GM03348 (cell line): ENCODE measurements at regions not wholly inside any gene's neighbourhood (a gene's known extent, or its start where the extent isn't known, plus 50 kb on each side); places are given as distances from the start of the nearest gene placed in this dataset.
"Not testable (repeated sequence)": the region's sequence is repeated elsewhere in the genome, so short reads cannot be mapped to it uniquely, and the experiment has no call there.

Experiments
- DNase-seq: peaks from one replicate; pipeline ENCODE4 v3.0.0; 2012; ENCODE audit warnings: low spot score

GRCh38 chr14:48575772-48576171 lies 900.4 kb upstream of the MDGA2 start:
- DNase-seq = no peak

DNA sequence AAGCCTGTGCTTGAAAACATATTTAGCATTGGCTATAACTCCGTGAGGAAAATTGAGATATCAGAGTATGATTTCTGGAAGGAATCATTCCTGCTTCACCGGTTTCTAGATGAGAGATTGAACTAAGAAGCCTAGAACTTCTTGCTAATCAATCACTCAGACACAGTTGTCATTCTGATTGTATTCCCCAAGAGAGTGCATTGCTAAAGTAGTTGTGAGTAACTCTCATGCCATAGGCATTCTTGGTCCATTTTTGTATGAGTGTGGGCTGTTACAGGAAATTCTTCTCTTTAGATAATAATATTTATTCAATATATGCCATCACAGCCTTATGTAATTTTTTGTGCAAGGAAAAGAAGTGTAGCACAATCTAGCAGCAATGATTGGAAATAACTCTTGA lies 893.3 kb upstream of the MDGA2 start:
- no peak for DNase-seq

GRCh38 chr14:48568252-48568651 lies 892.8 kb upstream of the MDGA2 start:
- no peak for DNase-seq

DNA sequence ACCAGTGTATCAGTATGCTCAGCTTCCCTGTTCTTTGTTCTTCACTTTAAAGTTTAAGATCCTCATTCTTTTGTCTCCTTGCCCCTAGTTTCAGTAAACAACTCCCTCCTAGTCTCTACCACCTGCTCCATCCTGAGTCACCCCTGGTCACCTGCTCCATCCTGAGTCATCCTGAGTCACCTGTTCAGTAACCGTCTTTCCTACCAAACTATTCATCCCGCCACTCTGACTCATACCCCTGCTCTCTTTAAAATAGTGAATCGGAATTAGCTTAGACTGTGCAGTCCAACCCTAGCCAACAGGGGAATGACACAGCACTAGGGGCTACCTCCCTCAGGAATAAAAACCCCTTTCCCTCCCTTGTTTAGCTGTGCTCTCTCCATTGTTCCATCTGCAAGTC lies 888.1 kb upstream of the MDGA2 start:
- no peak for DNase-seq

GRCh38 chr14:48561438-48561837 lies 886.0 kb upstream of the MDGA2 start:
- DNase-seq = not testable (repeated sequence)

DNA sequence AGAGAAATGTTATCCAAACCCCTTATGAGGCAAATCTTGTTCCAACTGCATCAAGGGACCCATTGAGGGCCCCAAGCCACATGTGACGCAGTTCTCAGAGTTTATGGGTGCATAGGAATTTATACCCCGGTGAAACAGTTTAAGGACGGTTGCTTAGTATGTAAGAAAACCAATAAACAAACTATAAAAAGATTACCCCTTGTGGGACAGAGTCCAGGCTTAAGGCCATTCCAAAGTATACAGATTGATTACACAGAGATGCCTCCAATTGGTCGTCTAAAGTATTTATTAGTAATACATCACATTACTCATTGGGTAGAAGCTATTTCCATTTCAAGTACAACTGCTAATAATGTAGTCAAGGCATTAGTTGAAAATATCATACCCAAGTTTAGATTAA lies 885.0 kb upstream of the MDGA2 start:
- no peak for DNase-seq

GRCh38 chr14:48553443-48553842 lies 878.0 kb upstream of the MDGA2 start:
- no peak for DNase-seq

- DNase-seq = no peak
Observed at GRCh38 chr14:48546996-48547395, 871.6 kb upstream of the MDGA2 start.

GRCh38 chr14:48537600-48537999 lies 862.2 kb upstream of the MDGA2 start:
- DNase-seq = no peak

DNA sequence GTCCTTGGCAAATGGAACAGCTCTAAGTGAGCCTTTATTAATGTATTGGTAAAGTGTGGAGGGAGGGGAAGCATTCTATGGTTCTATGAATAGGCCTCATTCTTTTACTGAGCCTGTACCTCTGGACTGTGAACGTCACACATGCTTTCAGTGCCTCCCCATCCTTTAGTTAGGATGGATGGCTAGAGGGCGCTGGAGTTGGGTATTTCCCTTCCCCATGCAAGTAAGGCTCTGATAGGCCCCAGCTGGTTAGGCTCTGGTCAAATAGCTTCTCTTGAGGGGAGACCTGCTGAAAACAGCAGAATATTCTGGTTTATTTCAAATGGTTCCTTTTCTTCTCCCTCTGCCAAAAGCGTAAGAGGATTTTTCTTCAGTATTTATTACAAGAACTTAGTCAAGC lies 860.9 kb upstream of the MDGA2 start:
- no peak for DNase-seq

DNA sequence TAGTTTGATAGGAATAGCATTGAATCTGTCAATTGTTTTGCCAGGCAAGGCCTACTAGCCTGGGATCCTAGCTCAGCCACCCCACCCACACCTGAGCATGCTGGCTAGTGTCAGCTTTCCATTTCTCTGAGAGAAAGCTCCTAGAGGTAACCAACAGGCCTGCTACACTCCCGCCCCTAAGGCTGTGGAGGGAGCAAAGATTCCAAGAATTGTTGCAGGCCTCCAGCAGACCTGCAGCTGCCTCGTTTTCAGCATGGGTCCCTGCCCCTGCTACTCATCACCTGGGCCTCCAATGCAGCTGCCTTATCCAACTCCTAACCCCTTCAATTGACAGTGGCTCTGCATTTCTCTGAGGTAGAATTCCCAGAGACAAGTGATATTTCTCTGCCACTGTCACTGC lies 852.4 kb upstream of the MDGA2 start:
- no peak for DNase-seq

DNA sequence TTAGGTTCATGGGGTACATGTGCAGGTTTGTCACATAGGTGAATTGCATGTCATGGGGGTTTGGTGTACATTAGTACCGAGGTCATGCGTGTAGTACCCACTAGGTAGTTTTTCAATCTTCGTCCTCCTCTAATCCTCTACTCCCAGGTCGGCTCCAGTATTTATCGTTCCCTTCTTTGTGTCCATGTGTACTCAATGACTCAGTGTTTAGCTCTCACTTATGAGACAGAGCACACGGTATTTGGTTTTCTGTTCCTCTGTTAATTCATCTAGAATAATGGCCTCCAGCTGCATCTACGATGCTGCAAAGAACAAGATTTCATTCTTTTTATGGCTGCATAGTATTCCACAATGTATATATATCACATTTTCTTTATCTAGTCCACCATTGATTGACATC lies 850.9 kb upstream of the MDGA2 start:
- no peak for DNase-seq

DNA sequence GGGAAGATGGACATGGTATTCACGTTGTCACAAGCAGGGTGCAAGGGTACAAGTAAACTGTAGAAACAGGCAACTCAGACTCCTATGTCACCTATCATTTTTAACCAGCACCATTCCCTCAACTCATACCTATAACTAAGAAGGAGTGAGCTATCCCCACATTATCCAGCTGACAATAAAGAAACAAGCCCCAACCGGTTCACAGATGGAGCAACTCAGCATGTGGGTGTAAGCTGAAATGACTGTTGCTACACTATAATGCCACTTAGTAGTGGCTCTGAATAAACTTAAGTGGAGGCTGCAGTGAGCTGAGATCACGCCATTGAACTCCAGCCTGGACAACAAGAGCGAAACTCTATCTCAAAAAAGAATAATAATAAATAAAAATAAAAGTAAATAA lies 829.5 kb upstream of the MDGA2 start:
- DNase-seq = no peak

DNA sequence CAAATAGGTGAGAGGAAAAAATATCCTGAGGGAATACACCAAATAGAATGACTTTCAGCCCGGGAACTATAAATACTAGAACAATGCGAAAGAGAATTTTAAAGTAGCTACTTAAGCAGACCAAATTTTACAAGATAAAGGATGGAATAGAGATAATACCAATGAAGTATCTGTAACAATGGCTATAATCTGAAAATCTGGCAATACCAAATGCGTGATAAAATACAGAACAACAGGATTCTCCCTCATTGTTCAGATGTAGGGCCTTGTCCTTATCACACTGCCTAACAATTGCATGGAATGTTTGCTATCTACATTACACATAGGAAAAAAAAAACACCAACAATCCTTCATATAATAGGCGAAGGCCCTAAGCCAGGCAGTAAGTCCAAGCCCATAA lies 815.4 kb upstream of the MDGA2 start:
- no peak for DNase-seq

- DNase-seq = no peak
Observed at GRCh38 chr14:48473944-48474343, 798.5 kb upstream of the MDGA2 start.

- no peak for DNase-seq
Observed at GRCh38 chr14:48456051-48456450, 780.6 kb upstream of the MDGA2 start.

DNA sequence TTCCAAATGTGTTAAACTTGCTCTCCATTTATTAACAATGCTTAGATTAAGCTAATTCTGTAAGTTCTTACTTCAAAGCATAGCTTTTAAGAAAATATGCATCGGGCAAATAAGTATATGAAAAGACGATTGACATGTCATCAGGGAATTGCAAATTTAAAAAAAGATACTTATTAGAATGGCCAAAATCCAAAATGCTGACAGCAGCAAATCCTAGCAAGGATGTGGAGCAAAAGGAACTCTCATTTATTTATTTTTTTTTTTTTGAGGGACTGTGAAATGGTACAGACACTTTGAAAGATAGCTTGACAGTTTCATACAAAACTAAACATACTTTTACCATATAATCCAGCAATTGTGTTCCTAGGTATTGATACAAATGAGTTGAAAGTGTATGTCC lies 779.5 kb upstream of the MDGA2 start:
- DNase-seq = no peak

GRCh38 chr14:48452437-48452995 lies 777.1 kb upstream of the MDGA2 start:
- no peak for DNase-seq

- no peak for DNase-seq
Observed at GRCh38 chr14:48435221-48435620, 759.8 kb upstream of the MDGA2 start.

DNA sequence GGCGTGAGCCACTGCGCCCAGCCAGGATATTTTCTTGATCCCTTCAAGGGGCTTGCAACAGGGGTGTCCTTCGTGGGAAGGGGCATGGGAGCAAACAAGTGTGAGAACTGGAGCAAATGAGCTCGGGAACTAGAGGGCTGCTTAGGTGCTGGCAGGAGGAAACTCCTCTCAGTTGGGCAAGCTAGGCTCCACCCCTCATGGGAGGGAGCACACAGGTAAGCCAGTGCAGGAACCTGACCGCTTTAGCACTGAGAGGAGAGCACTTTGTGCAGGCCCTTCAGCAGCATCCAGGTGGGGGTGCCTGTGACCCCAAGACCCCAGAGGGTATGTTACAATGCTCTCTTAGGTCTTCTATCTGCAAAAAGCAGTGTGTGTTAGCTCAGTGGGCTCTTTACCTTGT lies 755.4 kb upstream of the MDGA2 start:
- DNase-seq = no peak

- no peak for DNase-seq
Observed at GRCh38 chr14:48429512-48429911, 754.1 kb upstream of the MDGA2 start.

DNA sequence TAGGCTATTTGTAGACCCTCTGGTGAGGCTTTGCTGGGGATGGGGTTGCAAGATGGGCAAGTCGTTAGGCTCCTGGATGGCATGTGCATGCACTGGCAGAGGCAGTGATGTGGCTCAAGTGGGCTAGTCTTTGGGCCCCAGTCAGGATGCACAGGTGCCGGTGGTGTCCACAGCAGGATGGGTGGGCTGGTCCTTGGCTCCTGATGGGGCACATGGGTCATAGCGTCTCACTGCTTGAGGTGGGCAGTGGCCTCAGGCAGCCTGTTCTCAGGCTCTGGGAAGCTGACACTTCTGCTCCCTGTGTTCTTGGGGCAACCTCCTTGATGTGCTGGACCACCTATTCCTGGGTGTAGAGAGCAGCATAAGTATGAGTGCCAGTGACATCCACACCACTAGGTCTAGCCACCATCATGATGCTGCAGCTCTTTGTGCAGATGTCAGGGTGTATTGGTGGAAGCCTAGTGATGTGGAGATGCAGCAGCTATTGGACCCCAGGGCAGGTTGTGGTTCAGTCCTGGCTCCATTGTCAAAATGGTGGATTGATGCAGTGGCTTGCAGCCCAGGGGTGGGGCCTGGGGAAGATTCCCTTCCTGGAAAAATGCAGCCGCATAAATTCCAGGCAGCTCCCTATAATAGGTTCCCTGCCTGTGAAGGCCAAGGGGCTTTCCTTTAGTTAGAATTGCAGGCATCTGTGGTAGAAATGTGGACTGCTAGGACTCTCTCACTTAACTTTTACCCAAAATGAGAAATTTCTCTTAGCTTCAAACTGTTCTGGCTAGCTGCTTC lies 742.5 kb upstream of the MDGA2 start:
- DNase-seq = no peak

GRCh38 chr14:48401321-48401720 lies 725.9 kb upstream of the MDGA2 start:
- DNase-seq = no peak

DNA sequence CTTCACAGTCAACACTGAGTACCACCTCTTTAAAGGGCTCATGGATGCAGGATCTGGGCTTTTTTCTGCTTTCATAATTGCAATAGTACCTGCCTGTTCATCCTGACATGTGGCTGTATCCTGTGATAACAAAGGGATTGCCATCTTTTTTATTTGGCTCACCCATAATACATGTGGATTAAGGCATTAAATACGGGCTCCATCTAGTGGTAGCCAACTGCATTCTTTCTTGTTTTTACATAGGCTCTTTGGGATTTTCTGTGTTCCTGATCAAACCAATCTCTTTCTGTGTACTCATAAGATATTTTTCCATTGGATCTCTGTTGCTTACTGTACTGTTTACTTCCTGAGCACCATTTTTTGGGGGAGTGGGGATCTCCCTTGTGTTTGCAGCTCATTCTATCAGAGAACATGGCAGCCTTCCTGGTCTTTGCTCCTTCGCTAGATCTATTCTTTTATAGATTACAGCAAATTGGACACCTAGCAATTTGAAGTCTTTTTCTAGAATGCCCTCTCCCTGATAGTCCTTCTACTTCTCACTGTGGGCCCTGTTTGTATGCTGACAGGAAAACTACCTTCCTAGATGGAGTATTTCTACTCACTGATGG lies 723.4 kb upstream of the MDGA2 start:
- peak; percentile 20 for DNase-seq
